GM18870 (cell line): ENCODE measurements at regions not wholly inside any gene's neighbourhood (a gene's known extent, or its start where the extent isn't known, plus 50 kb on each side); places are given as distances from the start of the nearest gene placed in this dataset.

Source experiments
- ATAC-seq: cut with Tn5 transposase; IDR thresholded peaks from one replicate; pipeline ENCODE4 v1.9.1; 2021; ENCODE audit warnings: moderate library complexity; ENCODE audit not compliant: unreplicated experiment

- ATAC-seq = no peak
Measured at GRCh38 chr4:176566769-176567168, 226.0 kb downstream of the VEGFC start.

GRCh38 chr4:176568238-176568637 lies 224.5 kb downstream of the VEGFC start:
- ATAC-seq = no peak

- no peak for ATAC-seq
Measured at GRCh38 chr4:176569301-176569700, 223.4 kb downstream of the VEGFC start.

- no peak for ATAC-seq
Measured at GRCh38 chr4:176571206-176571605, 221.5 kb downstream of the VEGFC start.

GRCh38 chr4:176575141-176575730 lies 217.5 kb downstream of the VEGFC start:
- no peak for ATAC-seq

- no peak for ATAC-seq
Measured at GRCh38 chr4:176579226-176579625, 213.5 kb downstream of the VEGFC start.

- no peak for ATAC-seq
Measured at GRCh38 chr4:176583278-176583677, 209.4 kb downstream of the VEGFC start.

- ATAC-seq = no peak
Measured at GRCh38 chr4:176584031-176584606, 208.6 kb downstream of the VEGFC start.

- ATAC-seq = no peak
Measured at GRCh38 chr4:176587920-176588319, 204.8 kb downstream of the VEGFC start.

GRCh38 chr4:176588436-176588835 lies 204.3 kb downstream of the VEGFC start:
- no peak for ATAC-seq

- ATAC-seq = no peak
Measured at GRCh38 chr4:176592976-176593670, 199.6 kb downstream of the VEGFC start.

- no peak for ATAC-seq
Measured at GRCh38 chr4:176593943-176594342, 198.8 kb downstream of the VEGFC start.

- ATAC-seq = no peak
Measured at GRCh38 chr4:176595257-176595656, 197.5 kb downstream of the VEGFC start.

- ATAC-seq = no peak
Measured at GRCh38 chr4:176601124-176601523, 191.6 kb downstream of the VEGFC start.

- no peak for ATAC-seq
Measured at GRCh38 chr4:176607807-176608206, 184.9 kb downstream of the VEGFC start.

- no peak for ATAC-seq
Measured at GRCh38 chr4:176608346-176608745, 184.4 kb downstream of the VEGFC start.

GRCh38 chr4:176610594-176610993 lies 182.1 kb downstream of the VEGFC start:
- ATAC-seq = no peak

GRCh38 chr4:176611381-176611780 lies 181.3 kb downstream of the VEGFC start:
- ATAC-seq = no peak

GRCh38 chr4:176611951-176612350 lies 180.8 kb downstream of the VEGFC start:
- ATAC-seq = no peak

- ATAC-seq = no peak
Measured at GRCh38 chr4:176614793-176615192, 177.9 kb downstream of the VEGFC start.

- ATAC-seq = no peak
Measured at GRCh38 chr4:176616151-176616550, 176.6 kb downstream of the VEGFC start.

- no peak for ATAC-seq
Measured at GRCh38 chr4:176618138-176618537, 174.6 kb downstream of the VEGFC start.
